LNCAP (cell line): ENCODE measurements at regions not wholly inside any gene's neighbourhood (a gene's known extent, or its start where the extent isn't known, plus 50 kb on each side); places are given as distances from the start of the nearest gene placed in this dataset.

Experiments used
- TF ChIP-seq, protein P1 (sequence below): fragments of 450-650 bp; IDR thresholded peaks from 2 replicates; pipeline ENCODE4 v1.5.1; 2017; ENCODE audit warnings: mild to moderate bottlenecking

DNA sequence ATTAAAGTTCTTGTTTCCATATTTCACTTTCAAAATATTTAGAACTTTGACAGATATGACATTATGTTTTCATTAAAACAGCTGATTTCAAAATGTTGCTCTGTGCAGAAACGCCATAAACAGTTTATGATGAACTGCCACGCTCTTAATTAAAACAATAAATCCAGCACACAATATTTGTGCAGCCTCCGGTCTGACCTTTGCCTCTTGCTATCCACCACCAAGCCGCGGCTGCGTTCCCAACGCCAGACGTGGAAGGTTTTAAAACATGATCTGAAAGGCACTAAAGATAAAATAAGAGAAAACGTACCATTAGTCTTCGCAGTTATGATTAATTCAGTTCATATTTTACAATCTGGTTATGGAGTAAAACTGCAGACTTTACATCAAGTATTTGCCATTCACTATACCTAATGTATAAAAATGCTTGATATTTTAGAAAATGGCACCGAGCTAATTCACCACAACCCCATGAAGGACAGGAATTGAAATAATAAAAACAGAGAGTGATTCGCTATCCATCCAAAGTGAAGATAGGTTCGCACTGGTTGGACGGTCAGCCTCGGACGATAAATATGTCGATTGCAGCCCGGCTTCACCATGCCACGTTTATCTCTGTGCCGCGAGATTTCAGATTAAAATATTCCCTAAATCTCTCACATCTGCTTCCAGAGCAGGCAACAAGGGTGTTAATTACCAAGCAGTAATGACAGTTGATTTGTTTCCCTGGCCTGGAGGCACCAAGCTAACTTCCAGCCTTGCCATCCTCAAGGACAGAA, 103.3 kb upstream of the ZNF507 start:
- TF ChIP-seq, protein P1, sequence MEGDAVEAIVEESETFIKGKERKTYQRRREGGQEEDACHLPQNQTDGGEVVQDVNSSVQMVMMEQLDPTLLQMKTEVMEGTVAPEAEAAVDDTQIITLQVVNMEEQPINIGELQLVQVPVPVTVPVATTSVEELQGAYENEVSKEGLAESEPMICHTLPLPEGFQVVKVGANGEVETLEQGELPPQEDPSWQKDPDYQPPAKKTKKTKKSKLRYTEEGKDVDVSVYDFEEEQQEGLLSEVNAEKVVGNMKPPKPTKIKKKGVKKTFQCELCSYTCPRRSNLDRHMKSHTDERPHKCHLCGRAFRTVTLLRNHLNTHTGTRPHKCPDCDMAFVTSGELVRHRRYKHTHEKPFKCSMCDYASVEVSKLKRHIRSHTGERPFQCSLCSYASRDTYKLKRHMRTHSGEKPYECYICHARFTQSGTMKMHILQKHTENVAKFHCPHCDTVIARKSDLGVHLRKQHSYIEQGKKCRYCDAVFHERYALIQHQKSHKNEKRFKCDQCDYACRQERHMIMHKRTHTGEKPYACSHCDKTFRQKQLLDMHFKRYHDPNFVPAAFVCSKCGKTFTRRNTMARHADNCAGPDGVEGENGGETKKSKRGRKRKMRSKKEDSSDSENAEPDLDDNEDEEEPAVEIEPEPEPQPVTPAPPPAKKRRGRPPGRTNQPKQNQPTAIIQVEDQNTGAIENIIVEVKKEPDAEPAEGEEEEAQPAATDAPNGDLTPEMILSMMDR, result no peak

DNA sequence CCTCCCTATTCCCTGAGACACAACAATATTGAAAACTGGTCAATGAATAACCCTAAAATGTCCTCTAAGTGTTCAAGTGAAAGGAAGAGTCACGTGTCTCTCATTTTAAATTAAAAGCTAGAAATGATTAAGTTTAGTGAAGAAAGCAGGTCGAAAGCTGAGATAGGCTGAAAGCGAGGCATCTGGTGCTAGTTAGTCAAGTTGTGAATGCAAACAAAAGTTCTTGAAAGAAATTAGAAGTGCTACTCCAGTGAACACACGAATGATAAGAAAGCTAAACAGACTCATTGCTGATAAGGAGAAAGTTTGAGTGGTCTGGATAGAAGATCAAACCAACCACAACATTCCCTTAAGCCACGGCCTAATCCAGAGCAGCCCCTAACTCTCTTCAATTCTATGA, 99.4 kb upstream of the ZNF507 start:
- TF ChIP-seq, protein P1, result no peak

DNA sequence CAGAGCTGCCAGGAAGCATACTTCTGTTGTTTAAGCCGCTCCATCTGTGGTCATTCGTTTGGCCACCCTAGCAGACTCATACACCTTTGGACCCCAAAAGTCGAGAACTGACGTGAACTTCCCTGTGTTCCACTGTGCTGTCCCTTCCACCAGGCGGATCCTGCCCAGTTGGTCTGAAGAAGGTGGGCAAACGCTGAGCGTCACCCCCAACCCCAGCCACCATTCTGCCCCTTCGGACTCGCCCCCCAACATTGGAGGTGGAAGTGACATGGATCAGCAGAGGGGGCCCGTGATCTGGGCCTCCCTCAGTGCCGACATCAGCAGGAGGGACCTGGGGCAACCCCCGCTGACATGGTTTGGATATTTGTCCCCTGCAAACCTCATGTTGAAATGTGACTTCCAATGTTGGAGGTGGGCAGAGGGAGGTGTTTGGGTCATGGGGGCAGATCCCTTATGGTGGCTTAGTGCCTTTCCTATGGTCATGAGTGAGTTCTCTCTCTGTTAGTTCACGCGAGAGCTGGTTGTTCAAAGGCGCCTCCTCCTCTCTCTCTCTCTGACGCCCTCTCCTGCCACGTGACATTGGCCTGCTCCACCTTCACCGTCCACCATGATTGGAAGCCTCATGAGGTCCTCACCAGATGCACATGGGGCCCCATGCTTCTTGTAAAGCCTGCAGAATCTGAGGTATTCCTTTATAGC, 93.6 kb upstream of the ZNF507 start:
- TF ChIP-seq, protein P1, result no peak

DNA sequence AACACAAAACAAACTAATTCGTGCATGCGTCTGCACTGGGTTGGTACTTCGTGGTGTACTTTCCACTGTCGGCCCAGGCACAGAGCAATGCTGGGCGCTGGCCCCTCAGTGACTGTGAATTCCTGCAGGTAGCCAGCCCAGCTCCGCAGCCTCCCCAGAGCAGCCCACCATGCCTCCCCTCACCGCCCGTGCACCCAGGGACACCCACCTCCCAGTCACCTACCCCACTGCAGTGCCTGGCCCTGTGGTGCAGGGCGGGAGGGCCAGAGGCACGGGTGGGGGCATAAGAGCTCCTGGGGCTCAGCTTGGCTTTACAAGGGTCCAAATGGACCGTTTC, 93.1 kb upstream of the ZNF507 start:
- TF ChIP-seq, protein P1, result no peak

DNA sequence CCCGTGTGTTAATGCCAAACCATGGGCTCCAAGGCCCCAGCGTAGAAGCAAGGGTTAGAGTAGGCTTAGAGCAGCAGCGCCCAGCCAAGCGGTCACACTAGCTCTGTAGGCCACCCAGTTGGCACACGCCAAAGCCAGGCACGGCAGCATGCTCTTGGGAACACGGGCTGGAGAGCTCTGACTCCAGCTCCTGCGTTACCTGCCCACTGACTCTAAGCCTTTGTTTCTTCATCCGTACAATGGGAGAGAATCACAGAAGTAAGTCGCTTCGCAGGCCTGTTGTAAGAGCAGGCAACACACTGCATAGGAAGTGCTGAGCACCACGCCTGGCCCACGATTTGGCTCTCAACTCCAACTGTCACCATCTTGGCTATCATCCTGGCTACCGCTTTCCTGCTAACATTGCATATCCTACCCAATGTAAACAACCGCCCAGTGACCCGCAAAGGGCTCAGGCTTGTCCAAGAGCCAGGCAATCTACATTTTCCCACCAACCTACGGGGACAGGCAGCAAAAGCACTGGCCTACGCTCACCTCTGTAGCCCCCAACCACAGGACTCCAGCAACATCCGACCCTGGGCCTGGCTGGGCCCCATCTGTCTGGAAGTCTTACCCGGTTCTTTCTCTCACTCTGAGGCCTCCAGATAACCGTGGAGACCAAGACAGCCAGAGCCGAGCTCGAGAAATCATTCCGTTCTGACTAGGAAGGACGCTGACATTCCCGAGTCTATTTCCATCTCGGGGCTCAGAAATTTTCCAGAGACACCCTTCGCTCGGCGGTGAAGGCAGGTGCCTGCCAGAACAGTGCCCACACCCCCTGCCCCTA, 91.5 kb upstream of the ZNF507 start:
- TF ChIP-seq, protein P1, result no peak

DNA sequence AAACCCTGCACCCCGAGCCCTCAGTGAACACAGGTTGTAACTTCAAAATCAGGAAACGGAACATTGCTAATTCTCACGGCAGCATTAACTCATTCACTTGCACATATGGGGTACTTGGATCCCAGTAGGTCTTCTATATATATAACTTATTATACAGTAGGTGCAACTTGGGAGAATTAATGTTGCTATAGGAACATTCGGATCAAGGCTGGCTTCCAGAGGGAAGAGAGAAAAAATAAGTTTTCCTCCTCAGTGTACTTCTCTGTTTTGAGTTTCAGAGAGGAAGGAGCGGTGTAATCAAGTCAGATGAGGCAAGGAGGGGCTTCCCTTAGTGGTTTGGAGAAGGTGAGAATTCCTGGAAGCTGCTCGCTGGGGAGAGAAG, 90.9 kb upstream of the ZNF507 start:
- TF ChIP-seq, protein P1, result no peak

DNA sequence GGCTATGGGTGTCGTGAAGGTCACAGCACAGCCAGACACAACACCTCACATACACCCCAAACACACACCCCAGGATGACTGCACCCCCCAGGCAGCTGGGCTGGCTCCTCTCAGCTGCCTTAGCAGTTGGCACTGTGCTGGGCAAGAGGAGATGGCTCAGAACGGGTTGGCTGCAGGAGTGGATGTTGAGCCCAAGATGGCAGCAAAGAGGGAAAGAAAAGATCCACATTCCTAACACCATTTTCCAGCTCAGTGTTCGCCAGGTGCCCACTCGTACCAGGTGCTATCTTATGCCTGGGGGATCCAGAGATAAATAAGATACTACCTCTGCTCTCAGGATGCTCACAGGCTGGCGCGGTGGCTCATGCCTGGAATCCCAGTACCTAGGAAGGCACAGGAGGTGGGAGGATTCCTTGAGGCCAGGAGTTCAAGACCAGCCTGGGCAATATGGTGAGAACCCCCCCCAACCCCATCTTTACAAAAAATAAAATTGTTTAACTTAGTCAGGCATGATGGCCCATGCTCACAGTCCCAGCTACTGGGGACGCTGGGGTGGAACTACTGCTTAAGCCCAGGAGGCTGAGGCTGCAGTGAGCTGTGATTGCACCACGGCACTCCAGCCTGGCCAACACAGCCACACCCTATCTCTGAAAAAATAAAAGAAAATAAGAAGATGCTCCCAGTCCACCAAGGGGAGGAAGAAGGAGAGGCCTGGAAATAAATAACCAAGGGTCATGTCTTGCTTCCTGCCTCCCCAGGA, 89.7 kb upstream of the ZNF507 start:
- TF ChIP-seq, protein P1, result no peak
